ENCODE measurements at regions not wholly inside any gene's neighbourhood (a gene's known extent, or its start where the extent isn't known, plus 50 kb on each side); places are given as distances from the start of the nearest gene placed in this dataset.
A peak's percentile ranks its signal among the peaks of the same experiment; 100 is the strongest.

- no peaks in the 10 kb centered on the region for H3K36me3 ChIP-seq (ENCODE audit: control insufficient read depth, insufficient read depth, low read length)
- no peaks in the 10 kb centered on the region for H3K27me3 ChIP-seq (ENCODE audit: control insufficient read depth, insufficient read depth, low read length)
- ChIA-PET CTCF (interaction anchor here (1.0 to 3.0 kb wide), 7 partner anchors 9 to 145 kb away, joined by 3 to 15 read pairs (median 4); no protein-coding TSS in a partner anchor), POLR2A (interaction anchor here (1.6 kb wide), 1 partner anchor 144 kb away, joined by 7 read pairs; the partner anchor contains the start of gene FRMD6)
- H3K4me3 ChIP-seq (ENCODE audit: low read depth, low read length): no peak overlapping the region
- DNase-seq (ENCODE audit: low read depth): peak; percentile 69
- no peak for TF ChIP-seq CTCF (IDR thresholded peaks at IDR 0.05; ENCODE audit: insufficient read depth, low read depth, low read length)
These were observed 143.7 kb upstream of the FRMD6 start for GRCh38 chr14:51507906-51508511.

- ChIA-PET CTCF (interaction anchor here (1.1 kb wide), 1 partner anchor 228 kb away, joined by 3 read pairs; no protein-coding TSS in a partner anchor), POLR2A (interaction anchor here (0.6 kb wide), 1 partner anchor 82 kb away, joined by 4 read pairs; no protein-coding TSS in a partner anchor)
- H3K27me3 ChIP-seq (ENCODE audit: control insufficient read depth, insufficient read depth, low read length): no peaks in the 10 kb centered on the region
- no peaks in the 10 kb centered on the region for H3K36me3 ChIP-seq (ENCODE audit: control insufficient read depth, insufficient read depth, low read length)
- no peak overlapping the region for H3K4me3 ChIP-seq (ENCODE audit: low read depth, low read length)
- TF ChIP-seq CTCF (IDR thresholded peaks at IDR 0.05; ENCODE audit: insufficient read depth, low read depth, low read length): no peak
- peak; percentile 41 for DNase-seq (ENCODE audit: low read depth)
These were observed 140.4 kb upstream of the FRMD6 start for GRCh38 chr14:51511265-51511664.

DNA sequence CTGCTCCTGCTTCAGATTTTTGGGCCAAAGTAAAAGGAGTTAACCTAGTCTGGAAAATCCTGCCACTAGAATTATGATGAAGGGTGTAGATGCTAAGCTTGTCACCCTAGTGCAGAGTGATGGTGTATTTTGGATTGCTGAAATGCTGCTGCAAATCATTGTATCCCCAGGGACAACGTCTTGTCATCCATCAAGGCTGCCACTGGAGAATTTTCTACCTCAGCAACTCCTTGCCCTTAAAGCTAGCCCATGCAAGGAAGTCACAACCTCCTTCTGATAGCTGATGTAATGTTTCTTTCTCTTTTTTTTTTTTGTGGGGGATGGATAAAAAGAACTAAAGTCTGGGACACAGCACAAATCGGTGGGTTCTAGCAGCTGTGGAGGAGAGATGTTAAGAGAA, 139.4 kb upstream of the FRMD6 start:
- no peak for DNase-seq (ENCODE audit: low read depth)
- POLR2A ChIA-PET: no interaction called here
- Histone ChIP-seq H3K36me3 (ENCODE audit: control insufficient read depth, insufficient read depth, low read length) (no peaks in the 10 kb centered on the region), H3K4me3 (ENCODE audit: low read depth, low read length) (no peak overlapping the region), H3K27me3 (ENCODE audit: control insufficient read depth, insufficient read depth, low read length) (no peaks in the 10 kb centered on the region)
- CTCF ChIA-PET: interaction anchor here (0.9 to 1.1 kb wide), 2 partner anchors 9 to 229 kb away, joined by 3 read pairs; no protein-coding TSS in a partner anchor
- TF ChIP-seq CTCF (IDR thresholded peaks at IDR 0.05; ENCODE audit: insufficient read depth, low read depth, low read length): no peak

DNA sequence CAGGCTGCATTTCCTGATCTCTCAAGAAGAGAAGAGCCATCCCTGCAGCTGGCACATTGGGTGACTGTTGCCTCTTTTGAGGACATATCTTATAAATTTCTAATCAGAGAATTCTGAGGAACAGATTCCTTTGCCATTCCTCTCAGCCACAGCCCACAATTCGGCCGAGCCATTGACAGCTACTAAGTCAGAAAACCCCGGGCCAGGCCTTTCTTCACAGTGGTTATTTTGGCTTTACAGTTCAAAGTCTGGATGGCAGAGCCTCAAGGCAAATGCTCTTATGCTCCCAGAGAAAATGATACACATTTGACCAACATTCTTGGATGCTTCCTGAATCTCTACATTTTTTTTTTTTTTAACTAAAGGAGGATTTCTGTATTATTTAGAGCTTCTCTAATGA, 138.4 kb upstream of the FRMD6 start:
- POLR2A ChIA-PET: interaction anchor here (0.5 to 0.6 kb wide), 2 partner anchors 33 to 140 kb away, joined by 5 to 37 read pairs; no protein-coding TSS in a partner anchor
- no peak for TF ChIP-seq CTCF (IDR thresholded peaks at IDR 0.05; ENCODE audit: insufficient read depth, low read depth, low read length)
- Histone ChIP-seq H3K36me3 (ENCODE audit: control insufficient read depth, insufficient read depth, low read length) (no peaks in the 10 kb centered on the region), H3K4me3 (ENCODE audit: low read depth, low read length) (no peak overlapping the region), H3K27me3 (ENCODE audit: control insufficient read depth, insufficient read depth, low read length) (no peaks in the 10 kb centered on the region)
- no peak for DNase-seq (ENCODE audit: low read depth)
- CTCF ChIA-PET: interaction anchor here (0.9 to 1.0 kb wide), 2 partner anchors 10 to 230 kb away, joined by 3 read pairs; no protein-coding TSS in a partner anchor

DNA sequence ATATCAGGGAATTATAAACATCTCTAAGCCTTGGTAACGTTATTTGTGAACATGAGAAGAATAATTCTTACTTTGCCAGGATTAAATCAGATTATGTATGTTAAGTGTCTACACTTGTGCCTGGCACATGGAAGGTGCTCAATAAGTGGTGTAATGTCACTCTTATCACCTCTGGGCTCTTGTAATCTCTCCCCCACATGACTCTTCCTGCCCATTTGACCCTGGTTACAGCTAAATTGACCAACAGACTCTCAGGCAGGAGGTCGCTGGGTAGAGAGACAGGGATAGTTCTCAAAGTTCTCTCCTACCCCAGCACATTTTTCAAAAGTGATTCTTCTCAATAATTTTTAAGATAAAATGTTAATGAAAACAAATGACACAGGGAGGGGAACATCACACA, 137.8 kb upstream of the FRMD6 start:
- no peaks in the 10 kb centered on the region for H3K27me3 ChIP-seq (ENCODE audit: control insufficient read depth, insufficient read depth, low read length)
- ChIA-PET POLR2A (interaction anchor here (0.6 kb wide), 1 partner anchor 139 kb away, joined by 5 read pairs; no protein-coding TSS in a partner anchor), CTCF (interaction anchor here (0.8 to 1.0 kb wide), 2 partner anchors 14 to 230 kb away, joined by 3 to 4 read pairs; no protein-coding TSS in a partner anchor)
- no peaks in the 10 kb centered on the region for H3K36me3 ChIP-seq (ENCODE audit: control insufficient read depth, insufficient read depth, low read length)
- no peak overlapping the region for H3K4me3 ChIP-seq (ENCODE audit: low read depth, low read length)
- no peak for TF ChIP-seq CTCF (IDR thresholded peaks at IDR 0.05; ENCODE audit: insufficient read depth, low read depth, low read length)
- DNase-seq (ENCODE audit: low read depth): no peak

Measured in BJ (cell line).